Forelimb muscle (tissue), 1 donor: ENCODE measurements at regions not wholly inside any gene's neighbourhood (a gene's known extent, or its start where the extent isn't known, plus 50 kb on each side); places are given as distances from the start of the nearest gene placed in this dataset.
"Not testable (repeated sequence)": the region's sequence is repeated elsewhere in the genome, so short reads cannot be mapped to it uniquely, and the experiment has no call there.

Experiments used
- DNase-seq: peaks from one replicate; pipeline ENCODE4 v3.0.0-alpha.2; 2013; ENCODE audit warnings: low read depth

- no peak for DNase-seq
These were observed 93.6 kb upstream of the NEDD9 start for GRCh38 chr6:11326116-11326515.

GRCh38 chr6:11324453-11325015 lies 92.1 kb upstream of the NEDD9 start:
- no peak for DNase-seq

GRCh38 chr6:11323666-11324452 lies 91.4 kb upstream of the NEDD9 start:
- DNase-seq = no peak

GRCh38 chr6:11322252-11322885 lies 89.9 kb upstream of the NEDD9 start:
- DNase-seq = no peak

DNA sequence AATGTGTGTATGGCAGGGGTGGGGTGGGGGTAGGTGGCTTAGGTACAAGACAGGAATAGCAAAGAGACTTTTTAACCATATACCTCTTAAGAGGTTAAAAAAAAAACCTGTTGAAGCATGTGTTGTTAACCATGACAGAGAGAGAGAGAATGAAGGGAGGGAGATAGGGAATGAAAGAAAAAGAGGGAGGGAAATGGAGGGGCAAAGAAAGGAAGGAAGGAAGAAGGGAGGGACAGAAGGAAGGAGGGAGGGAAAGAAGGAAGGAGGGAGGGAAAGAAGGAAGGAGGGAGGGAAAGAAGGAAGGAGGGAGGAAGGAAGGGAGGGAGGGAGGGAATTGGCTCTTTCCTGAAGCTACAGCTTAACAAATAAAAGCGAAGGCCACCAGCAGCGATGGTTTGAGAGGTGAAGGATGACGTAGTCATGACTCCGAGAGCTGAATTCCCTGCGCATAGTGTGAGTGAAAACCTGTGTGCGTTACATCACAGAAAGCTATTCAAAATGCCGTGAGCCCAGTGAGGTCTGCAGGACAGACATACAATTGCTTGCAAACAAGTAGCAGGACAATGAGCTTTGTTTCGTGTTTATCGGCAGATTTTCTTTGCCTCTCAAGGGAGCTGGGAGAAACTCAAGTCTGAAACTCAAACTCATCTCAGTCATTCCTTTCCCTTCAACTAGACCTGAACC lies 88.6 kb upstream of the NEDD9 start:
- DNase-seq = no peak

DNA sequence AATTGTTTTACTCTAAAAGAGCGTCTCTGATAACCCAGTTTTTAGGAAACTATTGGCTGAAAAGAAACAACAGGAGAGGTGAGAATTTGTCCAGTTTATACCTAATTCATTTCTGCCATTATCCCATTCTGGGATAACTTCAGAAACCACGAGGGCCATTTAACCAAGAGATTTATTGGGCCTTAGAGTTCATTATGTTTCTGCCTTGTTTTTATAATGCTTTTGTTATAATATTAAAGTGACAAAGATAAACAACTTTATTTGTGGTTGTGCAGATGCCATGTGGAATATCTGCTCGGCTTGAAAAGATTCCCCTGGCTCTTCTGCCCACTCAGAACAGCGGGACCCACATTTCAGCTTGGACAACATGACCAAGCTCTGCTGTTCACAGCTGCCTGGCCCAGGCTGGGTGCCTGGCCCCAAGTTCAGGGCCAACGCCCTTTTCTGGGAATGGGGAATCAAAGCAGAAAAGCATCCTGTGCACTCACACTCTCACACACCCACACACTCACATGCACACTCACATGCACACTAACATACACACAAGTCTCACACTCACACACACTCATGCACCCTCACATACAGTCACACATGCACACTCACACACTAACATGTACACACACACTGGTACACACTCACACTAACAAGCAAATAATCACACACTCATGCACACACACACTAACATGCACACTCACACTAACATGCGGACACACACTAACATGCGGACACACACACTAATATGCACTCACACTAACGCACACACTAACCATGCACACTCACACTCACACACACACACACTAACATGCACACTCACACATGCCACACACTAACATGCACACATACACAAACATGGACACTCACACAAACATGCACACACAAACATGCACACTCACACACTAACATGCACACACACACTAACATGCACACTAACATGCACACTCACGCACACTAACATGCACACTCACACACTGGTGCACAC lies 86.7 kb upstream of the NEDD9 start:
- no peak for DNase-seq

- DNase-seq = peak; percentile 82
These were observed 85.7 kb upstream of the NEDD9 start for GRCh38 chr6:11317885-11318771.

- DNase-seq = no peak
These were observed 83.4 kb upstream of the NEDD9 start for GRCh38 chr6:11315743-11316437.

- DNase-seq = no peak
These were observed 80.7 kb upstream of the NEDD9 start for GRCh38 chr6:11313207-11313606.

GRCh38 chr6:11311970-11312369 lies 79.5 kb upstream of the NEDD9 start:
- DNase-seq = no peak

- DNase-seq = no peak
These were observed 77.6 kb upstream of the NEDD9 start for GRCh38 chr6:11309947-11310665.

GRCh38 chr6:11307226-11307625 lies 74.8 kb upstream of the NEDD9 start:
- no peak for DNase-seq

- DNase-seq = no peak
These were observed 72.5 kb upstream of the NEDD9 start for GRCh38 chr6:11304946-11305345.

- DNase-seq = not testable (repeated sequence)
These were observed 67.5 kb upstream of the NEDD9 start for GRCh38 chr6:11299876-11300428.

GRCh38 chr6:11299421-11299784 lies 66.9 kb upstream of the NEDD9 start:
- DNase-seq = not testable (repeated sequence)

GRCh38 chr6:11298651-11299420 lies 66.4 kb upstream of the NEDD9 start:
- DNase-seq = no peak

DNA sequence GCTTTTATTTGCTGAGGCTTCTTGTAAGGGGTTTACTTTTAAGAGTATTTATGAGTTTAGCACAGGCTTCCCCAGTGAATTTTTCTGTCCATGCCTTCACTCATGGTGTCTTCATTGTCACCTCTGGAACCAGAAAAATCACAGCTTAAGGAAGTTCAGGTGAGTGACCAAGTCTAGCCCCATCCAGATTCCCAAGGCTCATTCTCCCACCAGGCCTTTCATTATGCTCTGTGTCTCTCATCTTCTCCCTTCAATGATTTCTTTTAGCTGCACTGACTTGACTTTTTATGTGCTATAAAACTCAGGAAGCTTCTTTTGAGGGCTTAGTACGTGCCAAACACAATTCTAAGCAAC lies 64.9 kb upstream of the NEDD9 start:
- no peak for DNase-seq
